Natural killer cell (primary cell): ENCODE measurements at regions not wholly inside any gene's neighbourhood (a gene's known extent, or its start where the extent isn't known, plus 50 kb on each side); places are given as distances from the start of the nearest gene placed in this dataset.

ENCODE experiments used
- ATAC-seq, 3 donors: fragments of 150-1000 bp in 2 of 3; fragments of 200-7000 bp in 1 of 3; cut with Tn5 transposase; 1 replicate in 1 of 3; 2 replicates in 2 of 3; pipeline ENCODE4 v1.10.0; 2021; ENCODE audit warnings: mild to moderate bottlenecking in 2 of 3, moderate library complexity in 2 of 3
- DNase-seq, 2 donors: peaks; one replicate each; pipeline versions ENCODE4 v3.0.0 to v3.0.0-alpha.2; 2013 to 2021; ENCODE audit warnings: mixed read lengths in 1 of 2
- H3K27ac ChIP-seq: one replicate; pipeline ENCODE4 v1.5.1; 2013; ENCODE audit warnings: mild to moderate bottlenecking, low read length
- H3K27me3 ChIP-seq: one replicate; pipeline ENCODE4 v1.6.1; 2013; ENCODE audit warnings: low read length; ENCODE audit not compliant: control insufficient read depth, insufficient read depth
- H3K36me3 ChIP-seq: one replicate; pipeline ENCODE4 v1.6.1; 2013; ENCODE audit warnings: low read length; ENCODE audit not compliant: control insufficient read depth, insufficient read depth
- H3K4me1 ChIP-seq: one replicate; pipeline ENCODE4 v1.6.1; 2013; ENCODE audit warnings: low read length; ENCODE audit not compliant: control insufficient read depth, insufficient read depth
- H3K4me3 ChIP-seq: one replicate; pipeline ENCODE4 v1.5.1; 2013; ENCODE audit warnings: low read length
- H3K9me3 ChIP-seq: one replicate; pipeline ENCODE4 v1.6.1; 2013; ENCODE audit warnings: low read length; ENCODE audit not compliant: control insufficient read depth, insufficient read depth
- H3K27ac Mint-ChIP-seq, 2 donors: one replicate each; pipeline ENCODE4 v1.8.0; 2022; ENCODE audit warnings: mild to moderate bottlenecking in 2 of 2, mixed read lengths in 2 of 2, moderate library complexity in 1 of 2
- H3K27me3 Mint-ChIP-seq, 2 donors: one replicate each; pipeline ENCODE4 v1.8.0; 2022; ENCODE audit warnings: low read depth in 2 of 2, mixed read lengths in 2 of 2
- H3K36me3 Mint-ChIP-seq: one replicate; pipeline ENCODE4 v1.8.0; 2022; ENCODE audit warnings: mixed read lengths
- H3K4me1 Mint-ChIP-seq, 2 donors: one replicate each; pipeline ENCODE4 v1.8.0; 2022; ENCODE audit warnings: mixed read lengths in 2 of 2
- H3K4me3 Mint-ChIP-seq: one replicate; pipeline ENCODE4 v1.8.0; 2022; ENCODE audit warnings: mild to moderate bottlenecking, moderate library complexity, mixed read lengths
- H3K9me3 Mint-ChIP-seq, 2 donors: one replicate each; pipeline ENCODE4 v1.8.0; 2022; ENCODE audit warnings: mixed read lengths in 2 of 2
- CTCF ChIP-seq: fragments of 200-600 bp; IDR thresholded peaks from one replicate; pipeline ENCODE4 v1.8.0; 2022; ENCODE audit warnings: antibody characterized with exemption
- WGBS: methylation state at CpG from one replicate; pipeline ENCODE4 v1.1.7; 2013; ENCODE audit warnings: missing lambda C conversion rate; ENCODE audit not compliant: insufficient coverage; 5-methylcytosine and 5-hydroxymethylcytosine counted together
- intact Hi-C: fragments of 100-400 bp; cut with micrococcal nuclease; formaldehyde crosslinking; loops from one replicate; pipeline ENCODE4 v1.14.2; 2022

GRCh38 chr5:121296356-121296755 is 555.3 kb upstream of the FTMT start:
- Mint-ChIP-seq H3K27ac (no peak overlapping the region), H3K27me3 (no peaks in the 10 kb centered on the region), H3K4me1 (no peaks in the 10 kb centered on the region), H3K9me3 (peaks cover 2 to 8% of the 10 kb centered on the region in 2 donors), H3K4me3 (no peak overlapping the region), H3K36me3 (peaks cover 9% of the 10 kb centered on the region)
- Histone ChIP-seq H3K4me3 (no peak overlapping the region), H3K9me3 (no peaks in the 10 kb centered on the region), H3K27ac (no peak overlapping the region), H3K4me1 (no peaks in the 10 kb centered on the region), H3K36me3 (no peaks in the 10 kb centered on the region), H3K27me3 (no peaks in the 10 kb centered on the region)
- 0% methylated on average over 1 of the region's 2 CpGs for WGBS
- intact Hi-C loops, result no loop called here
- ATAC-seq, result no peak
- TF ChIP-seq CTCF, result no peak
- no peak for DNase-seq

GRCh38 chr5:121299153-121299552 is 552.5 kb upstream of the FTMT start:
- ATAC-seq (no peak), DNase-seq (no peak)
- Mint-ChIP-seq H3K9me3 (peaks cover 6 to 10% of the 10 kb centered on the region in 2 donors), H3K4me3 (no peak overlapping the region), H3K27me3 (no peaks in the 10 kb centered on the region), H3K36me3 (no peaks in the 10 kb centered on the region), H3K4me1 (no peaks in the 10 kb centered on the region), H3K27ac (no peak overlapping the region)
- Histone ChIP-seq H3K27me3 (no peaks in the 10 kb centered on the region), H3K27ac (no peak overlapping the region), H3K4me1 (no peaks in the 10 kb centered on the region), H3K9me3 (no peaks in the 10 kb centered on the region), H3K4me3 (no peak overlapping the region), H3K36me3 (no peaks in the 10 kb centered on the region)
- no peak for TF ChIP-seq CTCF
- WGBS, result 100% methylated on average over 2 of the region's 3 CpGs
- intact Hi-C loops, result no loop called here

- Mint-ChIP-seq H3K9me3 (peaks cover 14 to 23% of the 10 kb centered on the region in 2 donors), H3K4me3 (no peak overlapping the region), H3K27me3 (no peaks in the 10 kb centered on the region), H3K27ac (no peak overlapping the region), H3K4me1 (no peaks in the 10 kb centered on the region), H3K36me3 (no peaks in the 10 kb centered on the region)
- DNase-seq (no peak), ATAC-seq (no peak)
- Histone ChIP-seq H3K4me3 (no peak overlapping the region), H3K27me3 (no peaks in the 10 kb centered on the region), H3K27ac (no peak overlapping the region), H3K4me1 (no peaks in the 10 kb centered on the region), H3K9me3 (no peaks in the 10 kb centered on the region), H3K36me3 (no peaks in the 10 kb centered on the region)
- TF ChIP-seq CTCF, result no peak
- WGBS, result no CpG with 5 or more reads among the region's 1 CpG
- intact Hi-C loops, result no loop called here
Measured at GRCh38 chr5:121304838-121305237, 546.8 kb upstream of the FTMT start.

GRCh38 chr5:121313886-121314285 is 537.8 kb upstream of the FTMT start:
- no peak for ATAC-seq
- no peak overlapping the region for H3K4me3 Mint-ChIP-seq
- intact Hi-C loops, result no loop called here
- Histone ChIP-seq H3K36me3 (no peaks in the 10 kb centered on the region), H3K9me3 (peaks cover 7% of the 10 kb centered on the region), H3K27ac (no peak overlapping the region), H3K4me1 (no peaks in the 10 kb centered on the region), H3K27me3 (no peaks in the 10 kb centered on the region), H3K4me3 (no peak overlapping the region)
- no peaks in the 10 kb centered on the region for H3K4me1 Mint-ChIP-seq
- DNase-seq, result no peak
- no peaks in the 10 kb centered on the region for H3K27me3 Mint-ChIP-seq
- peaks cover 31 to 46% of the 10 kb centered on the region in 2 donors for H3K9me3 Mint-ChIP-seq
- no peak for TF ChIP-seq CTCF
- H3K27ac Mint-ChIP-seq, result no peak overlapping the region
- WGBS, result 100% methylated on average over 1 of the region's 1 CpG
- H3K36me3 Mint-ChIP-seq, result peaks cover 9% of the 10 kb centered on the region
